Fibroblast of lung (primary cell): ENCODE measurements at regions not wholly inside any gene's neighbourhood (a gene's known extent, or its start where the extent isn't known, plus 50 kb on each side); places are given as distances from the start of the nearest gene placed in this dataset.
"Not testable (repeated sequence)": the region's sequence is repeated elsewhere in the genome, so short reads cannot be mapped to it uniquely, and the experiment has no call there.

Experiments used
- DNase-seq, 2 donors: peaks; one replicate each; pipeline versions ENCODE4 v3.0.0 to v3.0.0-alpha.2; 2010; ENCODE audit warnings: low read depth in 2 of 2
- H2AFZ ChIP-seq: 2 replicates; pipeline ENCODE4 v1.5.1; 2012; ENCODE audit warnings: low read length, control low read depth, inconsistent platforms
- H3K27ac ChIP-seq: 2 replicates; pipeline ENCODE4 v1.5.1; 2011; ENCODE audit warnings: low read length, control low read depth; ENCODE audit not compliant: insufficient read depth
- H3K27me3 ChIP-seq: 2 replicates; pipeline ENCODE4 v1.5.1; 2011; ENCODE audit warnings: mild to moderate bottlenecking, low read length; ENCODE audit not compliant: control insufficient read depth, insufficient read depth
- H3K36me3 ChIP-seq: 2 replicates; pipeline ENCODE4 v1.5.1; 2011; ENCODE audit warnings: low read length; ENCODE audit not compliant: control insufficient read depth, insufficient read depth
- H3K4me1 ChIP-seq: 2 replicates; pipeline ENCODE4 v1.5.1; 2011; ENCODE audit warnings: low read length; ENCODE audit not compliant: control insufficient read depth, insufficient read depth; ENCODE audit errors: extremely low read depth
- H3K4me2 ChIP-seq: 2 replicates; pipeline ENCODE4 v1.5.1; 2011; ENCODE audit warnings: low read length, control low read depth; ENCODE audit not compliant: insufficient read depth; ENCODE audit errors: extremely low read depth
- H3K4me3 ChIP-seq, 4 experiments: fragments of 200-600 bp in 1 of 4; sonication (generic) in 1 of 4; replicated peaks in 1 of 4; 2 replicates each; pipeline ENCODE4 v1.5.1; 2011 to 2016; ENCODE audit warnings: low read length in 4 of 4, low read depth in 3 of 4, mild to moderate bottlenecking in 3 of 4, control low read depth in 2 of 4, inconsistent platforms in 1 of 4, mixed read lengths in 1 of 4; ENCODE audit not compliant: insufficient read depth in 1 of 4; ENCODE audit errors: control extremely low read depth in 1 of 4
- H3K79me2 ChIP-seq: 2 replicates; pipeline ENCODE4 v1.5.1; 2012; ENCODE audit warnings: mild to moderate bottlenecking, low read length, inconsistent platforms; ENCODE audit not compliant: control insufficient read depth, insufficient read depth
- H3K9ac ChIP-seq: 2 replicates; pipeline ENCODE4 v1.5.1; 2011; ENCODE audit warnings: mild to moderate bottlenecking, low read length, control low read depth; ENCODE audit not compliant: insufficient read depth
- H3K9me3 ChIP-seq: 2 replicates; pipeline ENCODE4 v1.5.1; 2012; ENCODE audit warnings: low read depth, low read length; ENCODE audit not compliant: control insufficient read depth, insufficient read depth
- H4K20me1 ChIP-seq: 2 replicates; pipeline ENCODE4 v1.5.1; 2011; ENCODE audit warnings: low read length; ENCODE audit not compliant: control insufficient read depth, insufficient read depth; ENCODE audit errors: extremely low read depth
- CTCF ChIP-seq, 2 donors: IDR thresholded peaks in 1 of 2; conservative IDR thresholded peaks in 1 of 2; 1 replicate in 1 of 2; 2 replicates in 1 of 2; pipeline ENCODE4 v1.5.1; 2011 to 2012; ENCODE audit warnings: low read length in 2 of 2, control low read depth in 1 of 2, inconsistent platforms in 1 of 2, low read depth in 1 of 2, mild to moderate bottlenecking in 1 of 2
- EZH2 ChIP-seq: IDR thresholded peaks from 2 replicates; pipeline ENCODE4 v1.5.1; 2012; ENCODE audit warnings: low read length, control low read depth, mild to moderate bottlenecking; ENCODE audit errors: missing control alignments

- DNase-seq = no peak
- no peak for TF ChIP-seq EZH2
- TF ChIP-seq CTCF (conservative IDR thresholded peaks at IDR 0.05 in 1 of 2, IDR thresholded peaks at IDR 0.05 in 1 of 2; ENCODE audit: low read depth in 1 of 2, low read length in 2 of 2) = no peak
- H3K4me3 ChIP-seq = no peak overlapping the region
Measured at GRCh38 chr7:146057958-146058357, 58.6 kb upstream of the CNTNAP2 start.

GRCh38 chr7:146054909-146055308 is 61.7 kb upstream of the CNTNAP2 start:
- Histone ChIP-seq H3K9ac (no peak overlapping the region), H3K27ac (no peak overlapping the region), H3K27me3 (no peaks in the 10 kb centered on the region), H2AFZ (no peak overlapping the region), H3K9me3 (no peaks in the 10 kb centered on the region), H3K36me3 (no peaks in the 10 kb centered on the region), H3K4me1 (no peaks in the 10 kb centered on the region), H3K4me3 (no peak overlapping the region), H3K79me2 (no peaks in the 10 kb centered on the region), H4K20me1 (no peaks in the 10 kb centered on the region), H3K4me2 (no peak overlapping the region)
- no peak for DNase-seq
- TF ChIP-seq CTCF (conservative IDR thresholded peaks at IDR 0.05 in 1 of 2, IDR thresholded peaks at IDR 0.05 in 1 of 2; ENCODE audit: low read depth in 1 of 2, low read length in 2 of 2) = no peak
- no peak for TF ChIP-seq EZH2

More at GRCh38 chr7:146057958-146058357, 58.6 kb upstream of the CNTNAP2 start:
- Histone ChIP-seq H3K9me3 (no peaks in the 10 kb centered on the region), H3K9ac (no peak overlapping the region), H2AFZ (no peak overlapping the region), H3K79me2 (no peaks in the 10 kb centered on the region), H3K4me2 (no peak overlapping the region), H3K36me3 (no peaks in the 10 kb centered on the region), H3K4me1 (no peaks in the 10 kb centered on the region), H3K27ac (no peak overlapping the region), H4K20me1 (no peaks in the 10 kb centered on the region), H3K27me3 (no peaks in the 10 kb centered on the region)

GRCh38 chr7:146053492-146053891 is 63.1 kb upstream of the CNTNAP2 start:
- H3K36me3 ChIP-seq = no peaks in the 10 kb centered on the region
- no peaks in the 10 kb centered on the region for H4K20me1 ChIP-seq
- no peak overlapping the region for H3K9ac ChIP-seq
- H3K27me3 ChIP-seq = no peaks in the 10 kb centered on the region
- no peak overlapping the region for H3K4me2 ChIP-seq
- H2AFZ ChIP-seq = no peak overlapping the region
- no peaks in the 10 kb centered on the region for H3K9me3 ChIP-seq
- H3K4me1 ChIP-seq = no peaks in the 10 kb centered on the region
- DNase-seq = no peak
- no peak overlapping the region for H3K4me3 ChIP-seq
- TF ChIP-seq CTCF (conservative IDR thresholded peaks at IDR 0.05 in 1 of 2, IDR thresholded peaks at IDR 0.05 in 1 of 2; ENCODE audit: low read depth in 1 of 2, low read length in 2 of 2) = no peak
- no peak for TF ChIP-seq EZH2
- H3K79me2 ChIP-seq = no peaks in the 10 kb centered on the region
- no peak overlapping the region for H3K27ac ChIP-seq

GRCh38 chr7:146043310-146043709 is 73.3 kb upstream of the CNTNAP2 start:
- not testable (repeated sequence) for H3K9me3 ChIP-seq, H2AFZ ChIP-seq, H4K20me1 ChIP-seq, H3K27ac ChIP-seq, H3K9ac ChIP-seq, H3K4me3 ChIP-seq, H3K36me3 ChIP-seq, H3K4me1 ChIP-seq, DNase-seq, H3K4me2 ChIP-seq, H3K79me2 ChIP-seq, H3K27me3 ChIP-seq
